Kasumi-1 (cell line): ENCODE measurements at regions not wholly inside any gene's neighbourhood (a gene's known extent, or its start where the extent isn't known, plus 50 kb on each side); places are given as distances from the start of the nearest gene placed in this dataset.
A peak's percentile ranks its signal among the peaks of the same experiment; 100 is the strongest.
"Not testable (repeated sequence)": the region's sequence is repeated elsewhere in the genome, so short reads cannot be mapped to it uniquely, and the experiment has no call there.

Experiments
- DNase-seq, 2 experiments: peaks; one replicate each; lab custom pipeline; 2025; lab: John Stamatoyannopoulos, UW

DNA sequence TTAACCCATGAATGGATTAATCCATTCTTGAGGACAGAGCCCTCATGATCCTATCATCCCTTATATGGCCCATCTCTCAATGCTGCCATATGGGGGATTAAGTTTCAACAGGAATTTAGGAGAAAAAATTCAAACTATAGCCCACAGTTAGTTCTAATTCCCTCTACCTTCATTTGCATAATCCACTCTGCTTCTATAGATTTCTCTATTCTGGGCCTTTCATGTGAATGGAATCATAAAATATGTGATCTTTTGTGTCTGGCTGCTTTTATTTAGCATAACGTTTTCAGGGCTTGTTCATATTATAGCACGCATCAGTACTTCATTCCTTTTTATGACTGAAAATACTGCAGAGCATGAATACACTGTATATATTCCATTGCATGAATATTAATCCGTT lies 55.4 kb downstream of the CTSL start:
- DNase-seq, result no peak

DNA sequence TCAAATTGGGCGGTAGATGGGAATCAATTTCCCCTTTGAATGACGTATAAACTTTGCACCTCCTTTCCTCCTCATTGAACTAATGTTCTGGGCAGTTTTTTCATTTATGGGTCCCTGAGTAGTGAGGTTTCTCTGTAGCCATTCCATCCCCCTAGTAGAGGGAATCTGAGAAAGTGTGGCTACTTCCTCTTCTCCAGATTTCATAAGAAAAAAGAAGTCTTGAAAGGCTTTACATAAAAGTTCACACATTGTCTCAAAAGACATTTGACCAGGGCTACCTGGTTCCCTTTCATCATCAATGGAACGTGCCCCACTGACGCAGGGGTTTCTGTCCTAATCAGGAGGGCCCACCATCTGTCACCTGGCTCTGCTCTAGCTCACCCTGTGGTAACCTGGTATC lies 57.3 kb downstream of the CTSL start:
- peak in 1 of 2 experiments; percentile 5 for DNase-seq

DNA sequence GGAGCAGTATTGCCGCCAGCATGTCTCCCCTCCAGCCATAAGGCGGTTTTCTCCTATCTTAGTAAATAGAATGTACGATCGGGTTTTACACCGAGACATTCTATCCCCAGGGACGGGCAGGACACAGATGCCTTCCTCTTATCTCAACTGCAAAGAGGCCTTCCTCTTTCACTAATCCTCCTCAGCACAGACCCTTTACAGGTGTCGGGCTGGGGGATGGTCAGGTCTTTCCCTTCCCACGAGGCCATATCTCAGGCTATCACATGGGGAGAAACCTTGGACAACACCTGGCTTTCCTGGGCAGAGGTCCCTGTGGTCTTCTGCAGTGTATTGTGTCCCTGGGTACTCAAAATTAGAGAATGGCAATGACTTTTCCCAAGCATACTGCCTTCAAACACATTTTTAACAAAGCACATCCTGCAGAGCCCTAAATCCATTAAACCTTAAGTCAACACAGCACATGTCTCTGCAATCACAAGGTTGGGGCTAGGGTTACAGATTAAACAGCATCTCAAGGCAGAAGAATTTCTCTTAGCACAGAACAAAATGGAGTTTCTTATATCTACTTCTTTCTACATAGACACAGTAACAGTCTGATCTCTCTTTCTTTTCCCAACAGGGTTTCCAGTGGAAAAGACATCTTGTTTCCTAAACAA lies 59.5 kb downstream of the CTSL start:
- not testable (repeated sequence) for DNase-seq

DNA sequence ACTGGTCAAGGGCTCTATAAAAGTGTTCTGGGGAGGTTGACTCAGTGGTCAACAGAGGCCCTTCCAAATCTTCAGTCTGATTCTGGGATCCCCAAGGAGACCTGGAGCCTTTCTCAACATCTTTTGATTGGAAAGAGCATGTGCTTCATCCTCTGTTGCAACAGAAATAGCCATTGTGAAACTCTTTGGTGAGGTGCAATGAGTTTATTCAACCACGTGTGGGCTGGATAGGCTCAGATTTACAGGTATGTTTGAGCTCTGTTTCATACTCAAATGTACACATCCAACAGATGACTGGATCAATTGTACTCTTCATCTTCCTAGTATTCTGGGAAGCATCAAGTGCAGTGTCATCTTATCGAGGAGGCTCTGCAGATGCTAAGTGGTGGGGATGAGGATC lies 60.5 kb downstream of the CTSL start:
- no peak for DNase-seq

DNA sequence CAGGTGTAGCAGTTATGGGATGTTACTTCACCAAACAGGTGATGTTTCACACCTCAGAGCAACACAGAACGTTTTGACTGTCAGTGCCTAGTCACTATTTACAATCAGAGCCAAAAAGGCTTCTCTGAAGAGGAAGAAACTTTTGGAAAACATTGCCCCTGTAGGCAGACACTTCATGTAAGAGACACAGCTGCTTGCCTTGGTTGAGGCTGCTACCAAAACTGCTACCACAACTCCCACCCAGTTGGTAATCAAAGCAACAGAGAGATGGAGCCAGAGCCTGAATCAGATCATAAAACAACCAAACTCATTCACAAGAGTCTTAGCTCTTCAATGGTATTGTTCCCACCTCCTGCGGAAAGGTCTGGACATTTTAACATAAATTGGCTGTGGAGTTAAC lies 61.0 kb downstream of the CTSL start:
- no peak for DNase-seq

DNA sequence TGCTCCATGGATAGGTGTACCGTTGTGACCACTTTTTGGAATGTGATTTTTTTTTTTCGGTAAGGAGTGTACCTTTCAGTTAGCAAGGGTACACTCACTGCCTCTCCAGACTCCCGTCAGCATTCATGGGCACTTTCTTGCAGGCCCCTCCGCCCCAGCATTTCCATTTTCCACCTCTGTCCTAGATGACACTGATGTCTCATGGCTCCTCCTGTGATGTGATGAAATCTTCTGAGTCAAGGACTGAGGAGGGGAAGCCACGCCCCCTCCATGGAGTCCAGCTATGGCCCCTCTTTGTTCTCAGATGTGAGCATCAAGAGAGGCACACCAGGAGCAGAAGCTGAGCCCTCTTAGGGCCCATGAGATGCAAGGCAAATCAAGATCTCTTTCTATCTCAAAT lies 61.8 kb downstream of the CTSL start:
- DNase-seq, result no peak

DNA sequence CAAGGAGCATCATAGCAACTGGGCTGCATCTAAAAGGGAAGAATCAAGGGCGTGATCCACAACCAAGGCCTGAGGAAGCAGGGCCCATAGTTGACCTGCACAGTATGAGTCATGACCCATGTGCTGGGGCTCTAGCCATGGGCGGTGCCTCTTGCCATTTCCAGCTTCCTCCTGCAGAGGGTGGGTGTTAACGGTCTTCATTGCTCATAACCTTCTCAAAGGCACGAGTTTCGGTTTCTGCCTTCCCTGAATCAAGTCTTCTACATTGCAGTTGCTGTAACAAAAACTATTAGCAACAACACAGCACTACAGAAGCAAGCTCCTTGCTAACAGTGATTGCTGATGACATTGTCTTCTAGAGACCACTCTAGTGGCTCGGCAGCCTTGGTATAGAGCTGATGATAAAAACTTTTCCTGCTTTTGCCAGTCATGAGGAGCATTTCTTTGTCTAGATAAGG lies 66.9 kb downstream of the CTSL start:
- DNase-seq, result peak; percentile 69 to 75

DNA sequence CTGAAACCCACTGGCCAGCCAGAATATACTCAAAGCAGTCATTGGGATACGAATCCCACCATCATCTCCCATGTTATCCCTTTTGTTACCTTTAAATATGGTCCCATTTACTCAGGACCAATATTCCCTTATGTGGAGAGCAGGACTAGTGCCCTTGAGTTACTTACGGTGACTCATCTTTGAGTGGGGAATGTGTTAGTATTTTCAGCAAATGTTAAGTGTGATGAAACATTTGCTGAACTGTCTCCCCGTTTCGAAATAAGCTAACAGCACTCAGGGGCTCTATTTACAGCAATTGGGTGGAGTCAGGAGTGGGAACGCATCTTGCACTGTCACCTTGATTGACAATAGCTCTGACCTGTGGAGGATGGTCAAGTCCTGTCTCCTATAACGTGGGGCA lies 67.4 kb downstream of the CTSL start:
- DNase-seq, result peak; percentile 49 to 65

DNA sequence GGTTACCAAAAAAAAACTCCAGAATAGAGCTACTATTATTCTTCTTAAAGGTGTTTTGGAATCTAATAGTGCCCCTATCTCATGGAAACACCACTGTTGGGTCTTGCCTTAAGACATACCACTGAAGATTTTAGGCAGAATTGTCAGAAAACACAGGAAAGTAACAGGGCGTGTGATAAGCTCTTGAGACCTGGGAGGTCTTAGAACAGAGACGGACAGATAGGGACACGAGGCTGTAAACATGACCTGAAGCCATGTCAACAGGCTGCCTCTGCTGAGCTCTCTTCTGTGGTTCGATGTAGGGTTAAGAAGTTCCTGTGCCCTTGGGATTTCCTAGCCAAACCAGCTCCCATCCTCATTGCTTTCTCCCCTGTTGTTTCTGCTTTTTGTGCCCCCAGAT lies 69.3 kb downstream of the CTSL start:
- no peak for DNase-seq

DNA sequence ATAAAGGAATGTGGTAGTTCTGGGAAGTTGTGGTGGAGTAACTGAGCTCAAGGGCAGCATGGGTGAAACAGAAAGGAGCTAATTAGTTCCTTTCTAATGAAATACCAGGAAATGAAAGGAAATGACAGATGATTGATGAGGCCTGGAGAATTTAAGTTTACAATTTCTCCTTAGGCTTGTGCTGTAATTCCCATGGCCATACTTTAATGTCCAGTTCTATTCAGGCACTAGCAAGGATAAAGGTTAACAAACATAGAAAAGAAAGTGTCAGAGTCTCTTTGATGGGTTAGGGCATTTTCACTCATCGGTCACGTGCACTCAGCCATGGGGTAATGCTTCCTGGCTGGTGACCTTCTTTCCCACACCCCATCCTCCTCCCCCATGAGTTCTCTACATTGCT lies 70.3 kb downstream of the CTSL start:
- DNase-seq, result no peak

DNA sequence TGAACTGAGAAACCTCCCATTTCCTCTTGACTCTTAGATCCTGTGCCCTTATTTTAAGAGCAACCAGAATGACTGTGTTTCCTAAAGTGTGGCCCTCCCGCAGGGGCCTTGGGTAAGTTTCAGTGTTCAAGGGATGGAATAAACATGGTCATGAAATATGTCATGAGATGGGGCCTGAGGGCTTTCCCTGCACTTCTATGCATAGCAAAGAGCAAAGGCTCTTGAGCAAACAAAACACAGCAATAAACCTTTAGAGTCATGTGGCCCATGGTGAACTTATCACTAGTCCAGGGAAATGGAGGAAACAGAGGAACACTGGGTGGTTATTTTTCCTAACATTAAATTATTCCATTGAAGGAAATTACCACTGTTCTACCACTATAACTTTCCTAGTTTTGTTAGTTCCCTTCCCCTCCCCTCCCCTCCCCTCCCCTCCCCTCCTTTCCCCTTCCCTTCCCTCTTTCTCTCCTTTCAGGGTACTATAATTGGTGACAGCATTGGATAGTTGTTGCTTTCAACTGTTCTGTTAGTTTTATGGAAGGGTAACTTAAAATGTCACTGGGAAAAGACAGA lies 72.4 kb downstream of the CTSL start:
- no peak for DNase-seq

DNA sequence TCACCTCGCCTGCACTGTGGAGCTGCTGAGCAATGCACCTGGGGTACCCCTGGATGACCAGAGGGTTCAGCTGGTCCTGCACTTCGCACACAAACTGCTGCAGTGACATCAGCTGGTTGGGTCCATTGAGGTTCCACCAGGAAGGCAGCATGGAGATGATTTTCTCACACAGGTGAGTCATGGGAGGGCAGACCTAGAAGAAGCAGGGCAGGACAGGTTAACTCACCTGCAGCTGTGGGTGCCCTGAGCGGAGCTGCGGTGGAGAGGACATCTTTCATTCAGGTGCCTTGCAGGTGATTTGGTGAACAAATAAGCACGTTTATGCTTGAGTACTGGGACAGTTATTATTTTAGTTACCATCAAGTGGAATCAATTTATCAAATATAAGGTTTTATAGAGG lies 73.6 kb downstream of the CTSL start:
- DNase-seq, result no peak

DNA sequence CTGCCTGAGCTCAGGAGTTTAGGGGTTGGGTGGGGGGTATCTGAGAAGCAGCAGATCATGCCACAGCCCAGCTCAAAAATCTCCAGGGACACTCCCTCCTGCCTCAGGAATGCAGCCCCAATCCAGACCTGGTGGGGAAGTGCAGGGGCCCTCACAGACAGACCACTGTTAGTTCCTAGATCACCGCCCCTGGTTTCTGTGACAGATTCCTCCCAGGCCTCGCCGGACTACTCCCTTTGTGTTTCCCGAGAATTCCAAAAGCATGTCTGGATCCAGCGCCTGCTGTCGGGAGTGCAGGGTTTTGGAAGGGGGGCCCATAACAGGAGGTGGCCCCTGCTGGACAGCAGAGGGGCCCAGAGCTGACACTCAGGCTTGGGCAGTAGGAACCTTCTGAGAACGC lies 74.5 kb downstream of the CTSL start:
- DNase-seq, result no peak

DNA sequence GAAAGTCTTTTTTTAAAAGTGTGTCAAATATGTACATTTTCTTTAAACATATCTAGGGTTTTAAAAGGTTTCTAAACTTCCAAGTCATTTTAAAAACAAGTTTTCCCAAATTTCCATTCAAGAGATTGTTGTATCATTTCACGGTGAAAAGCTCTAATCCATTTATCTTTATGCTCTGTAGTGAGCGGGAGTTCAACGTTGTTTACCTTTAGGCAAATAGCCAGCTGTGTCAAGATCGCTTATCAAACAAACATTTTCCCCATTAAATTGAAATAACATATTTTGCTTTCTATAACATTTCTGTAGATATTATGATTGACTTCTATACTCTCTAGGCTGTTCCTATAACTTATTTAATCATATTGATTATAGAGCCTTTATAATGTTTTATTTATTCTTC lies 75.1 kb downstream of the CTSL start:
- no peak for DNase-seq

DNA sequence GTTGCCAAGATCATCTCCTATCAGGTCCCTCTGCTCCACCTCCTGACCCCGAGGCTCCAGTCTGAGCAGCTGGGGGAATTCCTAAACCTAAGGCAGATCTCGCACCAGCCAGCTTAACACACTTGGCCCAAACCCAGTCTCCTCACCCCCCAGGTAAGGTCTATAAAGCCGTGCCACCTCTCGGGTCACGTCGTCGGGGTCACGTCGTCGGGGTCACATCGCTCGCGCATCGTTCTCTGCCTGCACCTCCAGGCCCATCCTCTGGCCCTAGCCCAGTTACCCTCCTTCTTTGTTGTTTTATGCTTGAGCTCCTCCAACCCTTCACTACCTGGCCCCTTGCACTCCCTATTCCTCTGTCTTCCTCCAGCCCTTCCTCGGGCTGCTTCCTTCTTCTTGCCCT lies 77.2 kb downstream of the CTSL start:
- no peak for DNase-seq

DNA sequence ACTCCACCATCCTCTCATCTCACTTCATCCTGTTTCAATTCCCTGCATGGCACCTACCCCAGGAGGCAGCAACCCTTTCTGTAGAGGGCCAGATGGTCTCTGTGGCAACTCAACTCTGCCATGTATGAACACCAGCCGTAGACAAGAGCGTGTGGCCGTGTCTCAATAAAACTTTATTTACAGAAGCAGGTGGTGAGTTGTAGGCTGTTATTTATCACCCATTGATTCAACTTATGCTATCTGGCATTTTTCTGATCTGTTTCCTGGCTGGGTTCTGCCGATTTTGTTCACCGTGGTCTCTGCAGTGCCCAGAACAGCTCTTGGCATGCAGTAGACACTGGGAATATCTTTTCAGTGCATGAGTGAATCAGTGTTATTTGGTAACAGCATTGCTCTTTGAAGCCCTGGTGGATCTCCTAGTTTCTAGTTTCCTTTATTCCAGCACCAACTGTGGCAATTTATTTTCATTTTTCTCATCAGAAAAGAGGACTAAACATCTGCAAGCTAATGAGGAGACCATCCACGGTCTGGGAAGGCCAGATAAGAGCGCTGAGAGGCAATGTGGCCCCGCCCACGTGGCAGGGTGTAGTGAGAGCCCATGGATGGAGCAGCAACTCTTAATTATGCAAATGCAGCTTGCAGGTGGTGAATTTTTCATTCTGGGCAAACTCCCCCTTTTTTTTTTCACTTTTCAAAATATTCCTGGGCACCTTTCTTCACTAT lies 77.9 kb downstream of the CTSL start:
- DNase-seq, result no peak

DNA sequence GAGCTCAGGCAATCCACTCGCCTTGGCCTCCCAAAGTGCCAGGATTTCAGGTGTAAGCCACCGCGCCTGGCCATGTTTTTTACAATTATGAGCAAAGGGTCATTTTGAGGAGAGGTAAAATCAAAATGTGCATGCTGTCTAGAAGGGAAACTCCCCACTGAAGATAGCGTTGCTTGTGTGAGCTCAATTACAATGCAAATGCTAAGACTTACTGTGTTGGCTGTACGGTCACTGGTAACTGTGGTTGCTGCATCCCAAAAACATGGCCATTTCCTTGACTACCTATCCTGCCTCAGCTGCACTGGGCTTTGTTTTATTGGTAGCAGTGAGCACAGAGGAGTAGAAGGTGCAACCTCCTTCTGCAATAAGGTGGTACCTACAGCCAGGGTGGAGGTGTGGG lies 77.4 kb upstream of the SPATA31E1 start:
- no peak for DNase-seq

DNA sequence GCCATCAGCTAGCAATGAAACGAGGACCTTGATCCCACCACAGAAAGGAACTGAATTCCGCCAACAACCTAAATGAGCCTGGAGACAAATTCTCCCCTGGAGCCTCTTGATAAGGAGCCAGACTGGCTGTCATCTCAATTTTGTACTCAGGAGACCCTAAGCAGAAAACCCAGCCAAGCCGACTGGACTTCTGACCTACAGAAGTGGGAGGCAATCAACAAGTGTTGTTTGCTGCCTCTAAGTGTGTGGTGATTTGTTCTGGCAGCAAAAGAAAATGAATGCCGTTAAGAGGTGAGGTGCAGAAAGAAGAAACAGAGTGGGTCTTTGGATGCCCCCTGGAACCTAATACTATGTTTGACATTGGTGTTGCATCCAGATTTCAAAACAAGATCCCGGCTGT lies 72.7 kb upstream of the SPATA31E1 start:
- DNase-seq, result no peak

DNA sequence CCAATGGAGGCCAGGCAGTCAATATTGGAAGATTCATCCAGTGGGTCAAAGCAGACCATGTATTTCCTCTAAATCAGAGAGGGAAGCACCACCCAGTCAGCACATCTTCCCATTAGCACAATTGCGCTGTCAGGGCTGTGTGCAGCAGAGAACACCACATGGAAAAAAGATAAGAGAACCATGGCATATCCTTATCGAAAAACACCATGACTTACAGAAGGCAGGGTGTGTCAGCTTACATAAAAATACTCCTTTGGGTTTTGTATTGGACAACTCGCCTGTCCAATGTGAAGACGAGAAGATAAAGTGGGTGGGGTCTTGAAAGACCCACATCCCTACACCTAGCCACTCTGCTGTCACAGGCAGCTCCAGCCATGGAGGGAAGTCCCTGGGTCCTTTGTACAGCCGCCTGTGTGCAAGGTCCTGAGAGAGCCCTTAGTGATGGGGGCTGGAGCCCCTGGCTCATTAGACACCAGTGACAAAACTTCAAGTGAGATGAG lies 71.9 kb upstream of the SPATA31E1 start:
- DNase-seq, result no peak

DNA sequence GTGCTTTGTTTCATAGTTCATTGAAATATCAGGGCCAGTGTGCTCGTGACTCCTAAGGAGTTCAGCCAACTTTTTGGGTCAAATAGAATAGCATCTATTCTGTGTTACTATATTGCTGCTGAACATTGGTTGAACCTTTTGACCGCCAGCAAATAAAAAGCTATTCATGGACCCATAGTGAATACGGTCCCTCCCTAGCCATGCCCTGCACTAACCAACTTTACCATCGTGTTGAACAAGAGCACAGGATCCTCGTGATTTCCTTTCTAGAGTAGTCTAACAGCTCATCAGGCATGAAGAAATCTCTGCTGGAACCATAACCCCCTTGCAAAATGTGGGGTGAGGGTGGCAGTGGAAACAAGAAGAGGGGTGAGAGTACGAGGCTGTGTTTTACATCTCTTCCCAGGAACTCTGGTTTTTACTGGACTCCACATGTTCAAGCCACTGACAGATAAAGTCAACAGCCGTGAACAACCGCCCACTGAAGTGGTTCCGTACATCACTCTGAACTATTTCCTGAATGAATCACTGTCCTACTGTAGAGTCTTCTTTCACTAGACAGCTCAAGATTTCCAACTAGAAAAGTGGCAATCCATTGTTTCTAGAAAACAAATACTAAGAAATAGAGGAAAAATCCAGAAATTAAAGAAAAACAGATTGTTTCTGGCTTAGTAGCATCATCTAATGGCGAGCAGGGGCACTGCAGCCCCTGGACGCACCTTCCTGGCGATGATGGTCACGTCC lies 70.1 kb upstream of the SPATA31E1 start:
- DNase-seq, result peak; percentile 5 to 40

DNA sequence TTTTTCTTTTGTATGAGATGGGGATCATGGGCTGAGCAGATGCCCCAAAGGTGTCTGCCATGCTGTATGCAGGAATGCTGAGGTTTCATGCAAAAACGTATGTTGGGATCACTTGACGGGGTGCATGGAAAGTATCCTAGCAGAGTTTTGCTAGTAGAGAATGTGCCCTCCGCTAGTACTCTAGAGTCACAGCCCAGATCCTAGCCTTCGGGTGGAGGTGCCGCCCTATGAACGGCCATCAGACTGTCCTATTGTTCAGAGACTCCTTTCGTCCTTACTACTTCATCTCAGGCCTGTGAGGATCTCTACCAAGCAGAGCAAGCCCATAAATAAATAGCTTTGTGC lies 69.6 kb upstream of the SPATA31E1 start:
- DNase-seq, result no peak

DNA sequence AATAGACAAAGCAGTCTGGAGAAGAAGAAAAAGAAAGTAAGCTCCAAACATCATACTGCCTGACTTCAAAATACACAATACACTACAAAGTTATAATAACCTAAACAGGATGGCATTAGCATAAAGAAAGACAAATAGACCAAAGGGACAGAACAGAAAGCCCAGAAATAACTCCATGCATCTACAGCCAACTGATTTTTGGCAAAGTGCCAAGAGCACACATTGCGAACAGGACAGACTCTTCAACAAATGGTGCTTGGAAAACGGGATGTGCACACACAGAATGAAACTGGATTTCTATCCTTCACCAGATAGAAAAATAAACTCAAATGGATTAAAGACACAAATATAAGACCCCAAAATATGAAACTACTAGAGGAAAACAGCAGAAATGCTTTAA lies 66.6 kb upstream of the SPATA31E1 start:
- DNase-seq, result no peak

DNA sequence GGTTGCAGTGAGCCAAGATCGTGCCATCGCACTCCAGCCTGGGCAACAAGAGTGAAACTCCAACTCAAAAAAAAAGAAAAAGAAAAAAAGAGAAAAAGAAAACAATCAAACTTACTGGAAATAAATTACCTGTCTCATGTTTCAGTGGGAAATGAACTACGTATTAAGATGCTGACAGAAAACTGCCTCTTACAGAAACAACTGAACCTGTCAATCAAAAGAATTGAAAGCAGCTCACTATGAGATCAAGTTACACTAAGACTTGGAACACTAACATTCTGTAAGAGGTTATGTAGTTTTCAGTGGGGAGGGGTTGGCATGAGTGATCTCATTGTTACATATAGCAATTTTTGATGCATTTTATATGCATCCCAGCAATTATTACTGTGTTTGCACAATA lies 64.4 kb upstream of the SPATA31E1 start:
- DNase-seq, result no peak
